Vagina (tissue), 2 donors: ENCODE measurements at regions not wholly inside any gene's neighbourhood (a gene's known extent, or its start where the extent isn't known, plus 50 kb on each side); places are given as distances from the start of the nearest gene placed in this dataset.

Experiments
- CTCF ChIP-seq, 3 experiments: fragments of 450-650 bp in 2 of 3; fragments of 200-600 bp in 1 of 3; sonication (generic) in 1 of 3; IDR thresholded peaks; one replicate each; pipeline ENCODE4 v1.5.1; 2017 to 2019; ENCODE audit warnings: antibody characterized with exemption in 3 of 3, mild to moderate bottlenecking in 2 of 3, moderate library complexity in 2 of 3
- POLR2A ChIP-seq, 2 donors: fragments of 450-650 bp; IDR thresholded peaks; one replicate each; pipeline ENCODE4 v1.6.1; 2017; ENCODE audit warnings: antibody characterized with exemption in 2 of 2, mild to moderate bottlenecking in 2 of 2, moderate library complexity in 2 of 2
- POLR2AphosphoS5 ChIP-seq, 2 donors: sonication (generic); formaldehyde crosslinking; IDR thresholded peaks; one replicate each; pipeline ENCODE4 v1.9.0; 2017; ENCODE audit warnings: antibody characterized with exemption in 2 of 2, mild to moderate bottlenecking in 2 of 2, low read depth in 1 of 2; ENCODE audit not compliant: insufficient read depth in 1 of 2

DNA sequence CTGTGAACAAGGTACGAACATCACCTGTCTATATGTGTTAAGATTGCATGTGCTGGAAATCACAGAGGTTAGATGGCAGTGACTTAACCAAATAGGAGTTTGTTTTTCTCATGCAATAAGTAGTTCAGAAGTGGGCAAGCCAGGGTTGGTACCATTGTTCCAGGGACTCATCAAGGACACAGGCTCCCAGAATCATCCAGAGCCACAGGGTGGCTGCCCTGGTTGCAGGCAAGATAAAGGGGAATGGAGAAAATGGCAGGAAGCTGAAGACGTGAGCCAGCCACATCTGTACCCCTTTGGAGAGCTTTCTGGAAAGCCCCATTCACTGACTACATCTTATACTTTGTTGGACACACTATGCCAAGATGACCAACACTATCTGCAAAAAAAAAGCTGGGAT lies 126.0 kb upstream of the IL12B start:
- no peak for TF ChIP-seq POLR2A (IDR thresholded peaks at IDR 0.05)
- no peak for TF ChIP-seq CTCF (IDR thresholded peaks at IDR 0.05)
- TF ChIP-seq POLR2AphosphoS5 (IDR thresholded peaks at IDR 0.05; ENCODE audit: insufficient read depth in 1 of 2, low read depth in 1 of 2): no peak
